Ovary (tissue), 7 donors: ENCODE measurements at regions not wholly inside any gene's neighbourhood (a gene's known extent, or its start where the extent isn't known, plus 50 kb on each side); places are given as distances from the start of the nearest gene placed in this dataset.

Experiments
- DNase-seq, 5 donors: peaks; one replicate each; pipeline ENCODE4 v3.0.0-alpha.2; 2019 to 2020
- H3K27ac ChIP-seq, 2 donors: fragments of 200-600 bp; one replicate each; pipeline versions ENCODE4 v1.5.1 to v1.8.0; 2019 to 2022
- H3K27me3 ChIP-seq: fragments of 200-600 bp; one replicate; pipeline ENCODE4 v1.8.0; 2022
- H3K36me3 ChIP-seq: fragments of 200-600 bp; sonication (generic); one replicate; pipeline ENCODE4 v1.5.1; 2019
- H3K4me1 ChIP-seq: one replicate; pipeline ENCODE4 v1.8.1; 2013; ENCODE audit warnings: mild to moderate bottlenecking, moderate library complexity; ENCODE audit not compliant: insufficient read depth
- H3K4me3 ChIP-seq: fragments of 200-600 bp; sonication (generic); one replicate; pipeline ENCODE4 v1.5.1; 2017
- H3K9me3 ChIP-seq, 2 donors: fragments of 200-600 bp in 1 of 2; sonication (generic) in 1 of 2; one replicate each; pipeline versions ENCODE4 v1.5.1 to v1.8.1; 2013 to 2019; ENCODE audit warnings: mild to moderate bottlenecking in 1 of 2, moderate library complexity in 1 of 2
- CTCF ChIP-seq, 3 donors: fragments of 450-650 bp in 2 of 3; fragments of 200-600 bp in 1 of 3; IDR thresholded peaks; one replicate each; pipeline versions ENCODE4 v1.5.1 to v1.8.0; 2016 to 2022; ENCODE audit warnings: antibody characterized with exemption in 3 of 3, mild to moderate bottlenecking in 1 of 3
- EP300 ChIP-seq: sonication (generic); formaldehyde crosslinking; IDR thresholded peaks from one replicate; pipeline ENCODE4 v1.6.1; 2017; ENCODE audit warnings: antibody characterized with exemption
- POLR2A ChIP-seq: fragments of 450-650 bp; IDR thresholded peaks from one replicate; pipeline ENCODE4 v1.6.1; 2017; ENCODE audit warnings: antibody characterized with exemption, mild to moderate bottlenecking, moderate library complexity
- WGBS, 3 donors: extraction: QIAGEN DNeasy Blood & Tissue Kit in 1 of 3; methylation state at CpG; one replicate each; pipeline versions ENCODE4 v1.1.5 to v1.1.7; 2013 to 2017; 5-methylcytosine and 5-hydroxymethylcytosine counted together
- intact Hi-C, 4 donors: fragments of 100-400 bp; cut with DNase I; formaldehyde crosslinking; loops; one replicate each; pipeline versions ENCODE4 v1.11.0 to v1.15.1; 2022 to 2023
- donor health status: DM: no; HTN: no; CAD: no; lungs with moderate emphysema.
- donor health status: DM: no; HTN: no; CAD: no.
- donor health status: Bipolar disorder and iron deficiency.
- donor health status: DM: no; HTN: no; CAD: no.
- donor health status: DM: yes; HTN: yes; CAD: no.

- H3K9me3 ChIP-seq = no peaks in the 10 kb centered on the region
- 85 to 88% (median 88%) methylated on average over 13 of the region's 13 CpGs for WGBS, 3 donors
- intact Hi-C loops = no loop called here
- TF ChIP-seq POLR2A (no peak), EP300 (no peak), CTCF (IDR thresholded peaks at IDR 0.05) (no peak)
- DNase-seq = no peak
- no peaks in the 10 kb centered on the region for H3K4me1 ChIP-seq
- no peak overlapping the region for H3K27ac ChIP-seq
- no peak overlapping the region for H3K4me3 ChIP-seq
- H3K27me3 ChIP-seq = no peaks in the 10 kb centered on the region
- H3K36me3 ChIP-seq = no peaks in the 10 kb centered on the region
Measured at GRCh38 chr15:31552482-31553099, 226.0 kb downstream of the KLF13 start.

GRCh38 chr15:31554261-31554660, 227.6 kb downstream of the KLF13 start:
- no peak for TF ChIP-seq POLR2A
- TF ChIP-seq CTCF (IDR thresholded peaks at IDR 0.05) = no peak
- TF ChIP-seq EP300 = no peak
- Histone ChIP-seq H3K36me3 (no peaks in the 10 kb centered on the region), H3K9me3 (no peaks in the 10 kb centered on the region), H3K4me1 (no peaks in the 10 kb centered on the region), H3K27me3 (no peaks in the 10 kb centered on the region), H3K27ac (no peak overlapping the region), H3K4me3 (no peak overlapping the region)
- peak in 4 of 5 donors; percentile 44 to 69 (median 58) for DNase-seq
- 13 to 17% (median 17%) methylated on average over 8 of the region's 8 CpGs for WGBS, 3 donors
- intact Hi-C loops = no loop called here

GRCh38 chr15:31555022-31555421, 228.4 kb downstream of the KLF13 start:
- no peak for DNase-seq
- 94% methylated on average over 3 of the region's 3 CpGs for WGBS, 3 donors

GRCh38 chr15:31556494-31557150, 230.0 kb downstream of the KLF13 start:
- TF ChIP-seq POLR2A (no peak), EP300 (no peak), CTCF (IDR thresholded peaks at IDR 0.05) (no peak)
- WGBS, 3 donors = 91 to 93% (median 92%) methylated on average over 9 of the region's 9 CpGs
- H3K9me3 ChIP-seq = no peaks in the 10 kb centered on the region
- intact Hi-C loops = no loop called here
- no peak for DNase-seq
- H3K4me1 ChIP-seq = no peaks in the 10 kb centered on the region
- H3K27ac ChIP-seq = no peak overlapping the region
- H3K4me3 ChIP-seq = no peak overlapping the region
- H3K36me3 ChIP-seq = no peaks in the 10 kb centered on the region
- no peaks in the 10 kb centered on the region for H3K27me3 ChIP-seq

More at GRCh38 chr15:31555022-31555421, 228.4 kb downstream of the KLF13 start:
- no peaks in the 10 kb centered on the region for H3K4me1 ChIP-seq
- no peak overlapping the region for H3K27ac ChIP-seq
- TF ChIP-seq EP300 = no peak
- intact Hi-C loops = no loop called here
- H3K36me3 ChIP-seq = no peaks in the 10 kb centered on the region
- no peak overlapping the region for H3K4me3 ChIP-seq
- H3K9me3 ChIP-seq = no peaks in the 10 kb centered on the region
- no peaks in the 10 kb centered on the region for H3K27me3 ChIP-seq

- WGBS, 3 donors = 72 to 82% (median 75%) methylated on average over 7 of the region's 7 CpGs
- Histone ChIP-seq H3K27me3 (no peaks in the 10 kb centered on the region), H3K36me3 (no peaks in the 10 kb centered on the region), H3K9me3 (no peaks in the 10 kb centered on the region), H3K4me1 (no peaks in the 10 kb centered on the region), H3K4me3 (no peak overlapping the region), H3K27ac (no peak overlapping the region)
- DNase-seq = no peak
- intact Hi-C loops = loop anchor here in 1 of 4 donors (2.0 kb wide), 1 partner anchor 21 kb away; no protein-coding TSS in a partner anchor
- no peak for TF ChIP-seq CTCF (IDR thresholded peaks at IDR 0.05)
- no peak for TF ChIP-seq EP300
- no peak for TF ChIP-seq POLR2A
Measured at GRCh38 chr15:31557899-31558298, 231.3 kb downstream of the KLF13 start.
